ENCODE measurements at regions not wholly inside any gene's neighbourhood (a gene's known extent, or its start where the extent isn't known, plus 50 kb on each side); places are given as distances from the start of the nearest gene placed in this dataset.
"Not testable (repeated sequence)": the region's sequence is repeated elsewhere in the genome, so short reads cannot be mapped to it uniquely, and the experiment has no call there.

DNA sequence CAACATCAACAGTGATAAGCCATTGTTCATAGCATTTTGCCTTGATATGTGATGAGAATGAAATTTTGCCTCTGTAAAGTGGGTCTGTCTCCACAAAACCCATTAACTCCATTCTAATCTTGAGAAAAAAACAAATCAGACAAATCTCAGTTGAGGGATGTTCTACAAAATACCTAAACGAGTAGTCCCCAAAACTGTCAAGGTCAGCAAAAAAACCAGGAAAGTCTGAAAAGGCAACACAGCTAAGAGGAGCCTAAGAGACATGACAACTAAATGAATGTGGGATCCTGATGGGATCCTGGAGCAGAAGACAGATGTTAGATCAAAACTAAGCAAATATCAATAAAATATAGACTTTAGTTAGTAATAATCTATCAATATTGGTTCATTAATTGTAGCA lies 431.6 kb upstream of the SPTLC3 start:
- no peak for DNase-seq (ENCODE audit: low read depth in 2 of 2)

GRCh38 chr20:12581644-12582289 lies 427.0 kb upstream of the SPTLC3 start:
- DNase-seq (ENCODE audit: low read depth in 2 of 2), result no peak

DNA sequence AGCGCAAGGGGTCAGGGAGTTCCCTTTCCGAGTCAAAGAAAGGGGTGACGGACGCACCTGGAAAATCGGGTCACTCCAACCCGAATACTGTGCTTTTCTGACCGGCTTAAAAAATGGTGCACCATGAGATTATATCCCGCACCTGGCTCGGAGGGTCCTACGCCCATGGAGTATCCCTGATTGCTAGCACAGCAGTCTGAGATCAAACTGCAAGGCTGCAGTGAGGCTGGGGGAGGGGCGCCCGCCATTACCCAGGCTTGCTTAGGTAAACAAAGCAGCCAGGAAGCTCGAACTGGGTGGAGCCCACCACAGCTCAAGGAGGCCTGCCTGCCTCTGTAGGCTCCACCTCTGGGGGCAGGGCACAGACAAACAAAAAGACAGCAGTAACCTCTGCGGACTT lies 426.1 kb upstream of the SPTLC3 start:
- DNase-seq (ENCODE audit: low read depth in 2 of 2), result not testable (repeated sequence)

- no peak for DNase-seq (ENCODE audit: low read depth in 2 of 2)
These were observed 416.8 kb upstream of the SPTLC3 start for GRCh38 chr20:12591949-12592470.

DNA sequence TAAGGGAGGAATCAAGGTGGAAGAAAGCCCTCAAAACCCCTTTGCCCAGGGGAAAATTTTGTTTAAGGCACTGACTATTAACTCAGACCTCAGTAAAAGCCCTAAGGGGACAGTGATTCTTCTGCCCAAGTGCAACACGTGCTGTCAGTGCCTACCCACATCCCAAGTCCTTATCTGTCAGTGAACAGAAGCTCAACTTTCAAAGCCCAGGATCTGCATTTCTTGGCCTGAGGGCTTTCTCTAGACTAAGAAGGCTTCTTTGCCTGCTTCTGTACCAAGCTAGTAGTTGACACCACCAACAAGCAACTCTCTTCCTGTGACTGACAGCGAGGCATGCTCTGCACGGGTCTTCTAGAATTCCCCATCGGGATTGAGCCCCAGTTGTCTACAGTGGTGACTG lies 416.0 kb upstream of the SPTLC3 start:
- no peak for DNase-seq (ENCODE audit: low read depth in 2 of 2)

DNA sequence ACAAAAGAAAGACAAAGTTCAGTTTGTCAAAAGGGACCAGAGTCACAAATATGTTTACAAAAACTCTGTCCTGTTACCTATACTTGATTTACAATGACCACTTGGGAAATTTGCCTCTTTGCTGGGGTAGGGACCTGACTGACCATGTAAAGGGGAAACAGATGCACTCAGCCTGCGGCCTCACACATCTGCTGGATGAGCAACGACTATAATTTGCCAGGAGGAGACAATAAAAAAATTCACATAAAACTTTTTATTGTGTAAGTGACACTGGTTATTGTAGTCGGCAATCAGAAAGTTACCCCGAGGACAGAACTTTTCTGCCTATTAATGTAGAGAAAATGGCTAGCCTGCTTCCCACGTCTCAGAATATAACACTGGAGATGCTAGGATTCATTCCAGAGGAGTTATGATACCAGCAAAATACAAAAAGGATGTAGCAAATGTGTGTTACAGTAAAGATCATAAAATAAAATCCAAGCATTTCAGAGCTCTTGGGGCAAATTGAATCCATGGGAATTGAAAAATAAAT lies 415.4 kb upstream of the SPTLC3 start:
- no peak for DNase-seq (ENCODE audit: low read depth in 2 of 2)

GRCh38 chr20:12594410-12595088 lies 414.2 kb upstream of the SPTLC3 start:
- DNase-seq (ENCODE audit: low read depth in 2 of 2), result no peak

GRCh38 chr20:12595841-12596240 lies 412.9 kb upstream of the SPTLC3 start:
- no peak for DNase-seq (ENCODE audit: low read depth in 2 of 2)

DNA sequence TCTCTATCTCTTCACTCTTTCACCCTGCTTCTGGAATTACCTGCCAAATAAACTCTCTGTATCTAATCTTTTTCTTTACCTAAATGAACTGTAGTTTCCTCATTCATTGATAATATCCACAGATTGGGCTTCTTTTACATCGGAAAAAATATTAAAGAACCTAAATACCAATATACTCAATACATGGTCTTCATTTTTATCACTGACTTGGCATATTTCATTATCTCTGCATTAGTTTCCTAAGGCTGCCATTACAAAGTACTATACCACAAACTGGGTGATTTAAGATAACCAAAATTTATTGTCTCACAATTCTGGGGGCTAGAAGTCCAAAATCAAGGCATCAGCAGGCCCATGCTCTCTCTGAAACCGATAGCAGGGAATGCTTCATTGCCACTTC lies 411.9 kb upstream of the SPTLC3 start:
- DNase-seq (ENCODE audit: low read depth in 2 of 2), result no peak

DNA sequence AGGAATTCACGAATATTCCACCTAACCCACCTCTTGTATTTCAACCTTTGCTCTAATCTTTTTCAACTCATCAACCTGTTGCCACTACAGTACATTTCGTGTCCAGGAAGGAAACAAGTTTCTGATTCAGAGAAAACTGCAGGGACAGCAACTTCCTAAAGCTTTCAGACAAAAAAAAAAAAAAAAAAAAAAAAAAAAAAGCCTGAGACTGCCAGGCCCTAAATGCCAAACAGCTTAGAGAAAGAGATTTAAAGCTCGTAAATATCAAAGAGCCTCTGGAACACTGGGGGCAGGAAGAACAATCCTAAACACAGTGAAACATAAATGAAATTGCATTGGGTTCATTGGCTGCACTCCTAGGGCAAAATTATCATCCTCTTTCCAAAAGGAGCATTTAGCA lies 411.2 kb upstream of the SPTLC3 start:
- DNase-seq (ENCODE audit: low read depth in 2 of 2), result no peak

DNA sequence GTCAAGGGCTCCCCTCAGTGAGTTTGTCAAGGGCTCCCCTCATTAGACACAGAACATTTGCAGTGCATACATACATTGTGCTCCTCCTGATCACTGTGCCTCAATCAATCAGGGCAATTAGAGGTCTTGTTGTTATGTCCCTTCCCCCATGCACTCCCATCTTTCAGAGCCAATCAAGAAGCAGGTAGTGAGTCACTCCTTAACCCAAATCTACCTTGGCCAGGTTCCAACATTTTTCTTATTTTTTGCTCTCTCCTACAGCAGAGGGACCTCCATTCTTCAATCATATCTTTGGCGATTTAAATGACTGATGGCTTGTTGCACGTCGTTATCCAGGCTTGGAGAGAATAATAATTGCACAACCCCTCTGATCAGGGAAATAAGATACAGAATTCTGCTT lies 409.9 kb upstream of the SPTLC3 start:
- no peak for DNase-seq (ENCODE audit: low read depth in 2 of 2)

GRCh38 chr20:12599494-12599893 lies 409.3 kb upstream of the SPTLC3 start:
- DNase-seq (ENCODE audit: low read depth in 2 of 2), result no peak

GRCh38 chr20:12605751-12606150 lies 403.0 kb upstream of the SPTLC3 start:
- DNase-seq (ENCODE audit: low read depth in 2 of 2), result no peak

DNA sequence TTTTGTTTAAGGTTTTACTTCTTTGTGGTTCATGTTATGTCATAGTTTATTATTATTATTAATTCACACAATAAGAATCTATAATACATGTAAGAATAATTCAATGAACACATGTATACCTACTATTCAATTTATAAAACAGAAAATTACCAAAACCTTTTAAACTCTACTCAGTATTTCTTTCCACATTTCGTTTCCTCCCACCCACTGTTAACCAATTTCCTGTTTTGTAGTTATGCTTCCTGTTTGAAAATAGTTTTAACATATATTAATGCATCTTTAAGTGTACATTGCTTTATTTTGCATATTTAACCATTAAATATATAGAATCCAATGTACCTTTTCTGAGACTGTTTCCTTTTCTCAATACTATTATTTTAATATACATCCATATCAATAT lies 397.9 kb upstream of the SPTLC3 start:
- DNase-seq (ENCODE audit: low read depth in 2 of 2), result no peak

- DNase-seq (ENCODE audit: low read depth in 2 of 2), result no peak
These were observed 394.0 kb upstream of the SPTLC3 start for GRCh38 chr20:12614764-12615163.

DNA sequence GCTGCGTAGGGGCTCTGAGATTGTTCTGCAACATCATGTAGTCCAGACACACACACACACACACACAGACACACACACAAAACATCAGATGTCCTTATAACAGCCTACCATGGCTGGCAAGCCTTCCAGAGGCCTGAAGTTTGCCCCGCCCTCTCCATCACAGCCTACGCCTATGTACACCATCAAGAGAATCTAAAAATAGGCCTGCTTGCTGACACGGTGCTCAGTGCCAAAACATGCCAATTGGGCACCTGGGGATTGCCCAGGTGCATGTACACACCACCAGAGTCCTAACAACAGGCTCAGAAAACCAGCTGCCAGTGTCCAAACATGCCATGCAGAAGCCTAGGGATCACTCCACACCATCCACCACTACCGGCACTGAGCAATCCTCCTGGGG lies 391.7 kb upstream of the SPTLC3 start:
- no peak for DNase-seq (ENCODE audit: low read depth in 2 of 2)

GRCh38 chr20:12623870-12624269 lies 384.9 kb upstream of the SPTLC3 start:
- DNase-seq (ENCODE audit: low read depth in 2 of 2), result no peak

DNA sequence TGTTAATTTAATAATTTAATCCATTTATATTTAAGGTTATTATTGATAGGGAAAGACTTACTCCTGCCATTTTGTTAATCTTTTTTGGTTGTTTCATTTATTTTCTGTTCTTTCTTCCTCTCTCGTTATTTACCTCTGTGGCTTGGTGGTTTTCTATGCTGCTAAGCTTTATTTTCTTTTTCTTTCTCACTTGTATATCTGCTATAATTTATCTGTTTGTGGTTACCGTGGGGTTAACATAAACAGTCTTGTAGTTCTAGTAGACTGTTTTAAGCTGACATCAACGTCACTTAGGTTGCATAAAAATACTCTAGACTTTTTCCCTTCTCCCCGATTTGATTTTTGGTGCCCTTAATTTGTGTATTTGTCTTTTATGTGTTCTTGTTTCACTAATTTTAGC lies 381.3 kb upstream of the SPTLC3 start:
- DNase-seq (ENCODE audit: low read depth in 2 of 2), result no peak

DNA sequence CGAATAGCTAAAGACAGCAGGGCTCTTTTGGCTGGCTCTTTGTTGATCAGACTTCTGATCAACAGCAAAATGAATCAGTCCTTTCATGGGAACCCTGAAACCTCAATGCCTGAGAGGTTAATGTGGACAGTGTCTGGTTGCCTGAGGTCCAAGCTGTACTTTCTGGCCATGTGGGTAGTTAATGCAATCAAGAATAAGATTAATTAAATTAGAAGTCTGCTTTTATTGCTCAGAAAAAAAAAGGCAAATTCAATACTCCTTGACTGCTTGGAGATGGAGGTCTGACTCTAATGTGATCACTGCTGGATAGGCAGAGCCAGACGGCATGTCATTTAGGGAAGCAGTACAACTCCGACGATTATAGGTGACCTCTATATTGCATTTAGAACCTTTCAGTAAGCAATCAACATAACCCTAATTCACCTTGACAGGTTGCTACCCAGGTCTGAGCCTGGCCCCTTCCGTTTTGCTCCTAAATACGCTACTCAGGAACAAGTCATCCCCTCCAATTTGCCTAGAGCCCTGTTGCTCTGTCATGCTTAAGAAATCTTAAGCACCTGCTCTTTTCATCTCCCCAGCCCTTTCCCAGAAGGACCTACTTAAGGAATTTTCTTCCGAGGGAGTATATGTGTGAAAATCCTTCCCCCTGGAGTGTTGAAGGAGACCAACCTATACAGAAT lies 370.0 kb upstream of the SPTLC3 start:
- DNase-seq (ENCODE audit: low read depth in 2 of 2), result no peak

GRCh38 chr20:12640251-12640650 lies 368.5 kb upstream of the SPTLC3 start:
- no peak for DNase-seq (ENCODE audit: low read depth in 2 of 2)

DNA sequence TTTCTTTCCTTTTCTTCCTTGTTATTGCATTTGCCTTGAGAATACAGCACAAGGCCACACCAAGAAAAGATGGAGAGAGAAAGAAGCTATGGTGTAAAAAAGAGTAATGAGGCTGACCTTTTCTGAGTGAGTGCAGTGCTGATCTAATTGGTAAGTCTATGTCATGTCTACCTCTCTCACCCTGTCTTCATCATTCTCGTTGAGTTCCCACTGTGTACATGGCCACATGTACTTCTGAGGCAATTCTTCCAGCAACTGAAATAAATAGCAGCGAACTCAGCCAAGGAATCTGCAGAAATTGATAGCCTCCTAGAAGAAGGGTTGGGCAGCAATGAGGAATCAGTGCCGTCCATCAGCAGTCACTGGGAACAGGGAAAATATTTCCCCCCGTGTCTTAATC lies 367.2 kb upstream of the SPTLC3 start:
- no peak for DNase-seq (ENCODE audit: low read depth in 2 of 2)

DNA sequence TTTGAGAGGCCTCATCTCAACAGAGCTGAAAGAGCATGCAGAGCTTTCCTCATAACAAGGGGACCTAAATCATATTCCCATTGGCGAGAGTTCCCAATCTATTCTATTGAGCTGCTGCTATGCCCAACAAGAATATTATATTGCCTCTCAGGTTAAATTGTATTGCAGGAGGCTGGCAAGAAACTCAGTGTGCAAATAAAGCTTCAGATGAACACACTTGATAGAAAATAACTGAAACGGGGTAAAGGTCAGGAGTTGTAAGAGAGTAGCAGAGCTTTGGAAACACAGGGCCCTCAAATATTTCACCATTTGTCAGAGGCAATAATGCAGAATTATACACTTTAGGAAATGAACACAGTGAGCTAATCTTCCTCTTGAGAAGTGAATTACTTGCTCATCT lies 364.3 kb upstream of the SPTLC3 start:
- no peak for DNase-seq (ENCODE audit: low read depth in 2 of 2)

GRCh38 chr20:12649234-12649633 lies 359.5 kb upstream of the SPTLC3 start:
- DNase-seq (ENCODE audit: low read depth in 2 of 2), result no peak
